ENCODE measurements at regions not wholly inside any gene's neighbourhood (a gene's known extent, or its start where the extent isn't known, plus 50 kb on each side); places are given as distances from the start of the nearest gene placed in this dataset.

DNA sequence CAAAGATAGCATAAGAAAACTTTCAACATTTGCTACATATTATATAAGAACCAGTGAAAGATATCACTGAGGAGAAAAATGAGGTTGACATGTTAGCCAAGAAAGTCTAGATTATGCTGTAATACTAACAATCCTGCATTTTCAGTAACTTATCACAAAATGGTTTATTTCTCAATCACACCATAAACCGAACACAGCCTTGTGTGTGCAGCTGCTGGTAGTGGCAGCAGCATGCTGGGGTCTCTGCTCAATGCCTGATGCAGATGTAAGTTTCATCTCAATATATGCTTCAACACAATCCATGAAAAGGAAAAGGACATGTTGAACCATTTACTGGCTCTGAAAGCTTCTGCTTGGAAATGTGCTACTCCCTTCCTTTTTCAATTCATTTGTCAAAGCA lies 376.3 kb downstream of the GPD2 start:
- Histone ChIP-seq H3K9me3 (ENCODE audit: low read length) (no peaks in the 10 kb centered on the region), H3K4me1 (ENCODE audit: insufficient read depth, low read length, poor library complexity, severe bottlenecking) (no peaks in the 10 kb centered on the region), H4K20me1 (ENCODE audit: insufficient read depth, low read length) (no peaks in the 10 kb centered on the region), H3K9me2 (ENCODE audit: insufficient read depth, low read length) (no peaks in the 10 kb centered on the region), H3K4me2 (ENCODE audit: low read length) (no peak overlapping the region), H3K4me3 (ENCODE audit: low read depth, low read length, poor library complexity, severe bottlenecking) (no peak overlapping the region), H2AFZ (ENCODE audit: low read length) (no peak overlapping the region), H3K79me2 (ENCODE audit: insufficient read depth, low read depth, low read length) (no peaks in the 10 kb centered on the region), H3K36me3 (ENCODE audit: insufficient read depth, low read length) (no peaks in the 10 kb centered on the region), H3K27ac (ENCODE audit: low read depth, low read length, poor library complexity, severe bottlenecking) (no peak overlapping the region)
- ChIA-PET POLR2A (no interaction called here), CTCF (ENCODE audit: unreplicated experiment) (no interaction called here)
- DNase-seq (ENCODE audit: low spot score) = no peak
- TF ChIP-seq, protein P1, sequence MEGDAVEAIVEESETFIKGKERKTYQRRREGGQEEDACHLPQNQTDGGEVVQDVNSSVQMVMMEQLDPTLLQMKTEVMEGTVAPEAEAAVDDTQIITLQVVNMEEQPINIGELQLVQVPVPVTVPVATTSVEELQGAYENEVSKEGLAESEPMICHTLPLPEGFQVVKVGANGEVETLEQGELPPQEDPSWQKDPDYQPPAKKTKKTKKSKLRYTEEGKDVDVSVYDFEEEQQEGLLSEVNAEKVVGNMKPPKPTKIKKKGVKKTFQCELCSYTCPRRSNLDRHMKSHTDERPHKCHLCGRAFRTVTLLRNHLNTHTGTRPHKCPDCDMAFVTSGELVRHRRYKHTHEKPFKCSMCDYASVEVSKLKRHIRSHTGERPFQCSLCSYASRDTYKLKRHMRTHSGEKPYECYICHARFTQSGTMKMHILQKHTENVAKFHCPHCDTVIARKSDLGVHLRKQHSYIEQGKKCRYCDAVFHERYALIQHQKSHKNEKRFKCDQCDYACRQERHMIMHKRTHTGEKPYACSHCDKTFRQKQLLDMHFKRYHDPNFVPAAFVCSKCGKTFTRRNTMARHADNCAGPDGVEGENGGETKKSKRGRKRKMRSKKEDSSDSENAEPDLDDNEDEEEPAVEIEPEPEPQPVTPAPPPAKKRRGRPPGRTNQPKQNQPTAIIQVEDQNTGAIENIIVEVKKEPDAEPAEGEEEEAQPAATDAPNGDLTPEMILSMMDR (conservative IDR thresholded peaks at IDR 0.05; ENCODE audit: low read length) = no peak
- no peak for TF ChIP-seq EZH2phosphoT487 (IDR thresholded peaks at IDR 0.05; ENCODE audit: borderline replicate concordance, low read depth, low read length)
- no TSS peak for BruUV-seq (replicated peaks)
- intact Hi-C loops (cut with micrococcal nuclease; ENCODE audit: unreplicated experiment) = no loop called here

DNA sequence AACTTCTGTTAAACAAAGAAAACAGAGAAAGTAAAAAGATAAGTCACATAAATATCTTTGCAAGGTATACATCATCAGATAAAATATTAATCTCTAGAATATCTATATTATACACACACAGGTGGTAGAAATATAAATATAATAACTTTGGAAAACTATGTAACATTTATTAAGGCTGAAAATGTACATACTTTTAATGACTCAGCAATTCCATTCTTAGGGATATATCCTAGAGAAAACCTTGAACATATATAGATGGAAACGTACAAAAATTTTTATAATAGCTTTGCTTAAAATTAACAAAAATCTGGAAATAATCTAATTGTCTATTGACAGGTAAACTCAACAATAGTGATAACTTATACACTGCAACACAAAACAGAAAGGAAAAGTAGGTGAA lies 381.3 kb downstream of the GPD2 start:
- Histone ChIP-seq H3K4me2 (ENCODE audit: low read length) (no peak overlapping the region), H3K27ac (ENCODE audit: low read depth, low read length, poor library complexity, severe bottlenecking) (no peak overlapping the region), H3K9me2 (ENCODE audit: insufficient read depth, low read length) (no peaks in the 10 kb centered on the region), H2AFZ (ENCODE audit: low read length) (no peak overlapping the region), H3K4me1 (ENCODE audit: insufficient read depth, low read length, poor library complexity, severe bottlenecking) (no peaks in the 10 kb centered on the region), H3K79me2 (ENCODE audit: insufficient read depth, low read depth, low read length) (no peaks in the 10 kb centered on the region), H4K20me1 (ENCODE audit: insufficient read depth, low read length) (no peaks in the 10 kb centered on the region), H3K9me3 (ENCODE audit: low read length) (no peaks in the 10 kb centered on the region), H3K36me3 (ENCODE audit: insufficient read depth, low read length) (no peaks in the 10 kb centered on the region), H3K4me3 (ENCODE audit: low read depth, low read length, poor library complexity, severe bottlenecking) (no peak overlapping the region)
- no TSS peak for BruUV-seq (replicated peaks)
- no peak for TF ChIP-seq EZH2phosphoT487 (IDR thresholded peaks at IDR 0.05; ENCODE audit: borderline replicate concordance, low read depth, low read length)
- CTCF ChIA-PET (ENCODE audit: unreplicated experiment) = no interaction called here
- POLR2A ChIA-PET = interaction anchor here (0.8 kb wide), 1 partner anchor 32 kb away, joined by 3 read pairs; no protein-coding TSS in a partner anchor
- intact Hi-C loops (cut with micrococcal nuclease; ENCODE audit: unreplicated experiment) = no loop called here
- no peak for DNase-seq (ENCODE audit: low spot score)

DNA sequence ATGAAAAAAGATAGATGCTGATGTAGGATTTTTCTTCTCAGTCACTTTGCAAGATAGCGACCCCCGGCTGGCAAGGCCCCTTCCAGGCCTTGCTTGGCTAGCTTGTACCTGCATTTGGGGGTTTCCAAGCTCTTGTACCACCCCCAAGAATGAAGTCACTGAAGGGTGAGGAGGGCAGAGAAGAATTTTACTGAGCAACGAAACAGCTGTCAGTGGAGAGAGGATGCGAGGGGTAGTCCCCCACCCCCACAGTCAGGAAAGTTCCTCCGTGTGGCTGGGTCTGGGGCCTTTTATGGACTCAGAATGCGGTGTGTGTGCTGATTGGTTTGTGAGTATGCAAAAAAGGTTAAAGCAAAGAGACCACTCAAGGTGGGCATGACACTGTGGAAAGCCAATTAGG lies 382.0 kb downstream of the GPD2 start:
- CTCF ChIA-PET (ENCODE audit: unreplicated experiment) = no interaction called here
- POLR2A ChIA-PET = no interaction called here
- BruUV-seq (replicated peaks) = no TSS peak

More for the DNA sequence above, 382.0 kb downstream of the GPD2 start:
- intact Hi-C loops (cut with micrococcal nuclease; ENCODE audit: unreplicated experiment) = no loop called here
- TF ChIP-seq, protein P1 (conservative IDR thresholded peaks at IDR 0.05; ENCODE audit: low read length) = no peak
- no peak for TF ChIP-seq EZH2phosphoT487 (IDR thresholded peaks at IDR 0.05; ENCODE audit: borderline replicate concordance, low read depth, low read length)
- H2AFZ ChIP-seq (ENCODE audit: low read length) = no peak overlapping the region
- no peaks in the 10 kb centered on the region for H4K20me1 ChIP-seq (ENCODE audit: insufficient read depth, low read length)
- H3K4me1 ChIP-seq (ENCODE audit: insufficient read depth, low read length, poor library complexity, severe bottlenecking) = no peaks in the 10 kb centered on the region
- no peak overlapping the region for H3K4me3 ChIP-seq (ENCODE audit: low read depth, low read length, poor library complexity, severe bottlenecking)
- no peaks in the 10 kb centered on the region for H3K79me2 ChIP-seq (ENCODE audit: insufficient read depth, low read depth, low read length)
- no peaks in the 10 kb centered on the region for H3K36me3 ChIP-seq (ENCODE audit: insufficient read depth, low read length)
- no peak overlapping the region for H3K4me2 ChIP-seq (ENCODE audit: low read length)
- H3K9me2 ChIP-seq (ENCODE audit: insufficient read depth, low read length) = no peaks in the 10 kb centered on the region
- H3K27ac ChIP-seq (ENCODE audit: low read depth, low read length, poor library complexity, severe bottlenecking) = no peak overlapping the region
- H3K9me3 ChIP-seq (ENCODE audit: low read length) = no peaks in the 10 kb centered on the region
- DNase-seq (ENCODE audit: low spot score) = no peak

Data from OCI-LY7 (cell line).